GOT3 (cell line): ENCODE measurements at regions not wholly inside any gene's neighbourhood (a gene's known extent, or its start where the extent isn't known, plus 50 kb on each side); places are given as distances from the start of the nearest gene placed in this dataset.

ENCODE experiments used
- DNase-seq: peaks from one replicate; lab custom pipeline; 2025; ENCODE audit warnings: mixed read lengths; lab: John Stamatoyannopoulos, UW

- peak; percentile 47 for DNase-seq
Measured at GRCh38 chr15:88382482-88382983, 84.7 kb downstream of the MRPL46 start.

- DNase-seq: no peak
Measured at GRCh38 chr15:88378188-88378637, 89.0 kb downstream of the MRPL46 start.

GRCh38 chr15:88377509-88377908 is 89.7 kb downstream of the MRPL46 start:
- DNase-seq: no peak

DNA sequence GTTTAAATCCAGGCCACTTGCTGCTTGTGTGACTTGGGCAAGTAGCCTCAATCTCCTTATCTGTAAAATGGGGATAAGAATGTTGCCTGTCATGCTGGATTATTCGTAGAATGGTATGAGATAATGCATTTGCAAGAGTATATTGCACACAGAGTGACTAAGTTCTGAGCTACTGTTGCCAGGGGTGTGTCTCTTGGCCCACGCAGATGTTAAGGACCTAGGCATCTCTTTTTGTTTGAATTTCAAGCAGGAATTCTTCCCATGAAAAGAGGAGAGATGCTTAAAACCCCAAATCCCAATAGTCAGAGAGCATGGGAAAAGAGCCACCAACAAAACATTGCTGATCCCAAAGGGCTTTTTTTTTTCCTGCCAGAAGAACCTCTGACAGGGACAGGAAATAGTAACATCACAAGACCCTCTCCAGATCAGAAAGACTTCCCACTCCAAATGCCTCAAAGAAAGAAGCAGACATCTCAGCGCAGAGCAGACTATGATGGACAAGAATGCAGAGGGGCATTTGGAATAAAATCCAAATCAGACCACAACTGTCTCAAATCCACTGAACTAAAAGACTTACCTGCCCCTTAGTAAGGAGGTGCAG is 90.5 kb downstream of the MRPL46 start:
- no peak for DNase-seq

- DNase-seq: no peak
Measured at GRCh38 chr15:88375234-88375927, 91.8 kb downstream of the MRPL46 start.

DNA sequence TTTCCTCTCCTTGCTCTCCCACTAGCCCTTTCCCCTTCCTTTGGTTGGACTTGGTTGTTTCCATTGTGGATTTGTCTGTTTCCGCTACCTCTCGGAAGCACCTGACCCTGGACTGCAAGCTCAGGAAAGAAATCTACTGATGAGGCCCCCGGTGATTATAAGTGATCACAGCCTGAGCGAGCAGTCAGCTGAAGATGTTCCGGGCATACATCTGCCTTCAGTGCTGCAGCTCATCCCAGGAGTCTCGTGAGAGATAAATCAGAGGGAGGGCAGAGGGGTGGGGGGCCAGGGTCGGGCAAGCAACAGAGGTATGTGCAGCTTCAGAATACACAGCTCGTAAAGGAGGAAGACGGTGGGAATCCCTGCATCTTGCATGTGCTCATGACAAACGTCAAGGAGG is 102.1 kb downstream of the MRPL46 start:
- DNase-seq: no peak

DNA sequence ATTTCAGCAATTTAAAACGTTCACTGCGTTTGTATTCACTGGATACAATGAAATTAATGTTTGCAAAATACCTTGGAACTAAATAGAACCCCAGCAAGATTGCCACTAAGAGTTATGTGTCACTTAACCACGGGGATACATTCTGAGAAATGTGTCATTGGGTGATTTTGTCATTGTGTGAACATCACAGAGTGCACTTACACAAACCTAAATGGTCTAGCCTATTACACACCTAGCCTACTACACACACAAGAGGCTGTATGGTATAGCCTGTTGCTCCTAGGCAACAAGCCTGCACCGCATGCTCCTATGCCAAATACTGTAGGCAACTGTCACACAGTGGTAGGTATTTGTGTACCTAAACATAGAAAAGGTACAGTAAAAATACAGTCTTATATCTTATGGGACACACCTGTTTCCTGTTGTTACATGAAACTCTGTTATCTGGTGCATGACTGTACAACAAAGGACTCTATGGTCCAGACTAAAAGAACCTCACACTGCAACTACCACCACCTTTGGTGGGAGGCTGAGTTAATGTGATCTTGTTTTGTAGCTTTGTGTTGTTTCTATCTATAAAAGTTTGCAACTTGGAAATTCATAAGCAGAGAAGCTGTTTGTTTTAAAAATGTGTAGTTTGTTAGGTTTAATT is 92.2 kb upstream of the NTRK3 start:
- no peak for DNase-seq

DNA sequence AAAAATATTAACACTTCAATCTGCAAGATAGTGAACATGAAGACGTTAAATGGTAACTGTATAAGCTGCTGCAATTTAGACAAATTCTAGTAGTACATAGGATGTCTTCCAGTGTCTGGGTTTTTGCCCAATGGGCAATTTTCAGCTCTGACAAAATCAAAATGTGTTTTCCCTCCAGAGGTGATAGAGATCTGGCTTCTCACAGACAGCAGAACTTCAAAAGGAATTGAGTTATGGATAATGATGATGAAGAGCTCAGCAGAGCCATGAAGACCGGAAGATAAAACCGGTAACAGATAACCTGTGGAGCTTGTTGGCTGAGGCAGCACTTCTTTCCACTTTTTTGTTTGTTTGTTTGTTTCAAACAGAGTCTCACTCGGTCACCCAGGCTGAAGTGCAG is 89.4 kb upstream of the NTRK3 start:
- no peak for DNase-seq

GRCh38 chr15:88344786-88345185 is 88.2 kb upstream of the NTRK3 start:
- DNase-seq: no peak

GRCh38 chr15:88342666-88343065 is 86.1 kb upstream of the NTRK3 start:
- no peak for DNase-seq

- DNase-seq: no peak
Measured at GRCh38 chr15:88341653-88342052, 85.1 kb upstream of the NTRK3 start.

GRCh38 chr15:88341006-88341405 is 84.5 kb upstream of the NTRK3 start:
- DNase-seq: no peak

GRCh38 chr15:88337993-88338392 is 81.5 kb upstream of the NTRK3 start:
- DNase-seq: no peak

GRCh38 chr15:88335074-88335473 is 78.5 kb upstream of the NTRK3 start:
- DNase-seq: no peak

DNA sequence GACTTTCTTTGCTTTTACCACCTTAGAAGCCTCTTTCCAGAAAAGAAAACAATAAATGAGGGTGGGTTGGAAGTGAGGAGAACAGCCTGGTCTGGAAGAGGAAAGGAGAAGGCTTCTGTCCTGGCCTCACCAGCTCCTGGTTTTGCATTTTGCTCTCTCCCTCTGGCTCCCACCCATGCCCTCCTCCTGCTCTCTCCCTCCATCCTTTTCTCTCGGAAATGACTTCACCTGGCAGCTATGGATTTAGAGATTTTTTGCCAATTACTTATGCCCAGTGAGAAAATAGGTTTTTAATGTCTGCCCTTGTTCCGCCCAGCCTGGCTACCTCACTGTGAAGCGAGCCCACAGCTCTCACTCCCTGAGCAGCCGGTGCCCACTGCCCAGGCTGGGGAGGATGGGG is 77.9 kb upstream of the NTRK3 start:
- DNase-seq: no peak

DNA sequence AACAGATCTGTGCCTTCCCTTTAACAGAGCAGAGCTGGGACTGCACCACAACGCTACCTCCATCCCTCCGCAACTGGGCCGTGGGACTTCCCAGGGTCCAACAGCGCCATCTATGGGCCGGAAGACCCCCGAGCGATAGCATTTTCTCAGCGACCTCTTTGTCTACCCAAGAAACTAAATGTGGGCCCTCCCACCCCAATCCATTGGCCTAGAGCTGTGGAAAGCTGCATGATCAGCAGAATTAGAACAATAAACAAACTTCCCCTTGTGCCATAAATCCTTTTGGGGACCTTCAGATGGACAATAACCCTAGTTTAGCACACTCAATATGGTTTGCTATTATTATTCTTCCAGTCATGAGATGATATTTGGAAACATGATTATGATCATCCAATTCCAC is 74.8 kb upstream of the NTRK3 start:
- no peak for DNase-seq

DNA sequence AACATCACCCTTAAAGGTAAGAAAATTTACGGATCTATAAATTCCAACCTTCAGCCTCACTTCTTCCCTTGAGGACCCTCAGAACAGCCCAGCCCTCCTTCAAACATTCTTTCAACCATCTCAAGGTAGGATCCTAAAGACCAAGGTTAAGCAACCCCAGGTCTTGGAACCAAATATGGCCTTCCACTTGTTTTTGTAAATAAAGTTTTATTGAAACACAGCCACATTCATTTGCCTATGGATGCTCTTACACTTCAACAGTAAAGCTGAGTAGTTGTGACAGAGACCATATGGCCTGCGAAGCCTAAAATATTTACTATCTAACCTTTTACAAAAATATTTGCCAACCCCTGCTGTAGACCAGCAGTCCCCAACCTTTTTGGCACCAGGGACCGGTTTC is 70.4 kb upstream of the NTRK3 start:
- no peak for DNase-seq

- DNase-seq: no peak
Measured at GRCh38 chr15:88324741-88325065, 68.2 kb upstream of the NTRK3 start.

GRCh38 chr15:88323976-88324740 is 67.6 kb upstream of the NTRK3 start:
- DNase-seq: no peak

DNA sequence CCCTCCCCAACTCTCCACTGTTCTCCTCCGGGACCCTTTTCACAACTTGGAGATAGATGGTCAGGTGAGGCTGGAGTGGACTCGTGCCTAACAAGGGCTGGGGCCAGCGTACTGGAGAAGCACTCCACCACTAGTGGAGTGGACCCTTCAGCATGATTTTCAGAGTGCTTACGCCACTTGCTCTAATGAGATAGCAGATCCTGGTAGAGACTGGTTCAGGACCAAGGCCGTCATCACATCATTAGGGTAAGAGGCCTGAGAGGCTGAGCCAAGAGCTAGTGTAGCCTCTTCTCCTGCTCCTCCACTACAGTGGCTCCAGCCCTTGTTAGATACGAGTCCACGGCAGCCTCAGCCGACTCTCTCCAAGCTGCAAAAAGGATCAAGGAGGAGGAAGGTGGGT is 66.9 kb upstream of the NTRK3 start:
- DNase-seq: no peak

- DNase-seq: no peak
Measured at GRCh38 chr15:88322461-88322860, 65.9 kb upstream of the NTRK3 start.

DNA sequence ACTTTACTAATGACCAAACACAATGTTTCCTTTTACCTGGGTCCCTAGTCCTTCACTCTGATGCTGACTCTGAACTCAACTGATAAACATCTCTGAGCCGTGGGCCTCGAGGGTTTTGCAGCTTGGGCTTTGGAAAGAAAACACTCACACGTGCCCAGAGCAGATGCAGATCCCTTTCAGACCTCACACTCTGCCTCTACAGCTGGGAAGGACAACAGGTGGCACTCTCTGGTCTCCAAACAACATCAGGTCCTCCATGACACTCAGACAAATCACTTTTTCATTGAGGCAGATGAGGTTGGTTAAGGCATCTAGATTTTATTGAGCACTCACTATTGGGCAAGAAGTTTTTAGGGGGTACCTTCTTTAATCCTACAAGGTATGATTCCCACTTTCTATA is 64.7 kb upstream of the NTRK3 start:
- DNase-seq: no peak

DNA sequence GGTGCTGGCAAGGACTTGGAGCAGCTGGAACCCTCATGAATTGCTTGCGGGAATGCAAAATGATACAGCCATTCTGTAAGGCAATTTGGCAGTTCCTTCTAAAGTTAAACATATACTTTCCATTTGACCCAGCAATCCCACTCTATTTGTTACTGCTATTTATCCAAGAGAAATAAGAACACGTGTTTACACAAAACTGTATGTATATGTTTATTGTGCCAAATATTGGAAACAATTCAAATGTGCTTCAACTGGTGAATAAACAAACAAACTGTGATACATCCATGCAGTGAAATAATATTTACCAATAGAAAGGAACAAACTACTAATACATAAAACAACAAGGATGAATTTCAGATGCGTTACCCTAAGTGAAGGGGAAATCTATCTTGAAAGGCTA is 60.0 kb upstream of the NTRK3 start:
- DNase-seq: no peak
